Thymus (tissue), 11 donors: ENCODE measurements at regions not wholly inside any gene's neighbourhood (a gene's known extent, or its start where the extent isn't known, plus 50 kb on each side); places are given as distances from the start of the nearest gene placed in this dataset.

Experiments
- DNase-seq, 9 donors: peaks; one replicate each; pipeline ENCODE4 v3.0.0-alpha.2; 2013; ENCODE audit warnings: low spot score in 9 of 9, low read depth in 6 of 9, missing footprints in 1 of 9
- H3K27ac ChIP-seq, 2 donors: one replicate each; pipeline ENCODE4 v1.5.1; 2013; ENCODE audit warnings: control low read depth in 1 of 2, low read depth in 1 of 2, low read length in 1 of 2, mild to moderate bottlenecking in 1 of 2, moderate library complexity in 1 of 2
- H3K27me3 ChIP-seq, 2 donors: one replicate each; pipeline ENCODE4 v1.5.1; 2013; ENCODE audit warnings: low read length in 1 of 2; ENCODE audit not compliant: control insufficient read depth in 2 of 2, insufficient read depth in 1 of 2
- H3K36me3 ChIP-seq, 2 donors: one replicate each; pipeline ENCODE4 v1.5.1; 2013; ENCODE audit warnings: low read length in 1 of 2, mild to moderate bottlenecking in 1 of 2, moderate library complexity in 1 of 2; ENCODE audit not compliant: control insufficient read depth in 2 of 2, insufficient read depth in 2 of 2
- H3K4me1 ChIP-seq, 2 donors: one replicate each; pipeline ENCODE4 v1.5.1; 2013; ENCODE audit warnings: low read length in 2 of 2; ENCODE audit not compliant: control insufficient read depth in 2 of 2, insufficient read depth in 2 of 2
- H3K4me3 ChIP-seq, 2 donors: one replicate each; pipeline ENCODE4 v1.5.1; 2013; ENCODE audit warnings: low read length in 2 of 2, control low read depth in 1 of 2, mild to moderate bottlenecking in 1 of 2
- H3K9me3 ChIP-seq, 2 donors: one replicate each; pipeline ENCODE4 v1.5.1; 2013; ENCODE audit warnings: low read length in 1 of 2, mild to moderate bottlenecking in 1 of 2; ENCODE audit not compliant: control insufficient read depth in 2 of 2, insufficient read depth in 1 of 2
- WGBS: extraction: QIAGEN DNeasy Blood & Tissue Kit; methylation state at CpG from one replicate; pipeline ENCODE4 v1.1.7; 2013; 5-methylcytosine and 5-hydroxymethylcytosine counted together
- donor health status: healthy.

DNA sequence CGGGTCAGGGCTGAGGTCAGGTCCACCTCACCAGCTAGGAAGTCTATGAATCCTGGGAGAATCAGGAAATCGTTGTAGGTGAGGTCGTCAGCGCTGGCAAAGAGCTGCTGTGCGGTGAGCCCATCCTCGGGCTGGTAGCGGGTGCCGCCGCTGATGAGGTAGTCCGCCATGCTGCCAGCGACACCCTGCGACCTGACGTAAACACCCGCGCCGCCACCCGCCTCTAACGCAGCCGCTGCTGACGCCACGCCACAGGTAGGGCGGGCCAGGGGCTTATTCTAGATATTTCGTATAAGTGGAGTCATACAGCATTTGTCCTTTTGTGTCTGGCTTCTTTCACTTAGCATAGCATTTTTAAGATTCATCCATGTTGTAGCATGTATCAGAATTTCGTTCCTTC, 220.2 kb upstream of the ATP6AP2 start:
- Histone ChIP-seq H3K27me3 (no peaks in the 10 kb centered on the region), H3K36me3 (no peaks in the 10 kb centered on the region), H3K4me1 (no peaks in the 10 kb centered on the region), H3K9me3 (peaks cover 0 to 7% of the 10 kb centered on the region in 2 donors), H3K27ac (no peak overlapping the region), H3K4me3 (no peak overlapping the region)
- WGBS: 96% methylated on average over 24 of the region's 24 CpGs
- no peak for DNase-seq

DNA sequence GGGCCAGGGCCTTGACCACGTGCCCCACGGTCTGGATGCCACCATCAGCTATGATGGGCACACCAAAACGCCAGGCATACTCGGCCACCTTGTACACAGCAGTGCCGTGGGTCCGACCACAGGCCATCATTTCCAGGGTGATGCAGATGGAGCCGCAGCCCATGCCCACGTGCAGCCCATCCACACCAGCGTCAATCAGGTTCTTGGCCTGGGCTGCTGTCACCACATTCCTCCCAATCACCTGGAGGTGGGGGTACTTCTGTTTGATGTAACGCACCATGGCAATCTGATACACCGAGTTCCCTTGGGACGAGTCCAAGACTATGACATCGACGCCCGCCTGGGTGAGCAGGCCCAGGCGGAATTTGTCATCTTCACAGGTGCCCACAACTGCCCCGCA, 221.2 kb upstream of the ATP6AP2 start:
- H3K36me3 ChIP-seq: no peaks in the 10 kb centered on the region
- peaks cover 0 to 7% of the 10 kb centered on the region in 2 donors for H3K9me3 ChIP-seq
- DNase-seq: no peak
- no peaks in the 10 kb centered on the region for H3K27me3 ChIP-seq
- H3K4me3 ChIP-seq: no peak overlapping the region
- H3K4me1 ChIP-seq: no peaks in the 10 kb centered on the region
- no peak overlapping the region for H3K27ac ChIP-seq
- WGBS: 96% methylated on average over 17 of the region's 17 CpGs

DNA sequence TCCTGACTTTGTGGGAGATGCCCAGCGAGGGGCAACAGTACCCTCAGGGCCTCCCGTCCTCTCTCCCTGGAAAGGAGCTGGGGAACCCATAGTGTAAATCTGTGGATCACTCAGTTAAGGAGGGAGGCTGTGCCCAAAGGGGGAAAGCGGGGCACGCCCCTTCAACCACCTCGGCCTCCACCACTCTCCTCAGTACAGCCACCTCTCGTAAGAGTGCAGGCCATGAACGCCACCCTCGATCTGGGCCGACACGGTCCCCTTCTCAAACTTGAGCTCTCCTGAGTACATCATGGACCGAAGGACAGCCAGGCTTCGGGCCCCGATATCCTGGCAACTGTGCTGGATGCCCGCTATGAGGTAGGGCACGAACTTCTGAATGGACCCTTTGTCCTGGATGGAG, 221.8 kb upstream of the ATP6AP2 start:
- no peak overlapping the region for H3K27ac ChIP-seq
- H3K4me3 ChIP-seq: no peak overlapping the region
- no peak for DNase-seq
- no peaks in the 10 kb centered on the region for H3K36me3 ChIP-seq
- 97% methylated on average over 15 of the region's 15 CpGs for WGBS
- H3K9me3 ChIP-seq: peaks cover 0 to 7% of the 10 kb centered on the region in 2 donors
- no peaks in the 10 kb centered on the region for H3K4me1 ChIP-seq
- no peaks in the 10 kb centered on the region for H3K27me3 ChIP-seq

GRCh38 chrX:40349251-40349650, 231.5 kb upstream of the ATP6AP2 start:
- H3K4me3 ChIP-seq: no peak overlapping the region
- H3K27ac ChIP-seq: no peak overlapping the region
- peaks cover 0 to 6% of the 10 kb centered on the region in 2 donors for H3K9me3 ChIP-seq
- no peaks in the 10 kb centered on the region for H3K27me3 ChIP-seq
- 98% methylated on average over 2 of the region's 2 CpGs for WGBS
- H3K36me3 ChIP-seq: no peaks in the 10 kb centered on the region
- H3K4me1 ChIP-seq: no peaks in the 10 kb centered on the region
- no peak for DNase-seq

DNA sequence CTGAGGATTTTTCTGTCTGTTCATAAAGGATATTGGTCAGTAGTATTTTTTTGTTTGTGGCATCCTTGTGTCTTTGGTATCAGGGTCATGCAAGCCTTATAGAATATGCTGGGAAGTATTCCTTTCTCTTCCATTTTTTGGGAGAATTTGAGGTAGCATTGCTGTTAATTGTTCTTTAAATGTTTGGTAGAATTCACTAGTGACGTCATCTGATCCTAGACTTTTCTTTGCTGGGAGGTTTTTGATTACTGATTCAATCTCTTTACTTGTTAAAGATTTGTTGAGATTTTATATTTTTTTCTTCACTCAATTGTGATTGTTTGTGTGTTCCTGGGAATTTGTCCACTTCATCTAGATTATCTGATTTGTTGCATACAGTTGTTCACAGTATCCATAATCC, 234.4 kb upstream of the ATP6AP2 start:
- H3K27me3 ChIP-seq: no peaks in the 10 kb centered on the region
- peaks cover 0 to 16% of the 10 kb centered on the region in 2 donors for H3K9me3 ChIP-seq
- 91% methylated on average over 1 of the region's 1 CpG for WGBS
- no peaks in the 10 kb centered on the region for H3K36me3 ChIP-seq
- DNase-seq: no peak
- no peaks in the 10 kb centered on the region for H3K4me1 ChIP-seq
- H3K4me3 ChIP-seq: no peak overlapping the region
- H3K27ac ChIP-seq: no peak overlapping the region

GRCh38 chrX:40343319-40343718, 237.5 kb upstream of the ATP6AP2 start:
- no peaks in the 10 kb centered on the region for H3K4me1 ChIP-seq
- over 99% methylated on average over 12 of the region's 12 CpGs for WGBS
- no peaks in the 10 kb centered on the region for H3K36me3 ChIP-seq
- DNase-seq: no peak
- peaks cover 0 to 16% of the 10 kb centered on the region in 2 donors for H3K9me3 ChIP-seq
- H3K27ac ChIP-seq: no peak overlapping the region
- no peak overlapping the region for H3K4me3 ChIP-seq
- H3K27me3 ChIP-seq: no peaks in the 10 kb centered on the region

GRCh38 chrX:40340116-40340515, 240.7 kb upstream of the ATP6AP2 start:
- Histone ChIP-seq H3K27ac (no peak overlapping the region), H3K27me3 (no peaks in the 10 kb centered on the region), H3K9me3 (peaks cover 0 to 16% of the 10 kb centered on the region in 2 donors), H3K4me1 (no peaks in the 10 kb centered on the region), H3K4me3 (no peak overlapping the region), H3K36me3 (no peaks in the 10 kb centered on the region)
- no peak for DNase-seq
- 96% methylated on average over 1 of the region's 1 CpG for WGBS

DNA sequence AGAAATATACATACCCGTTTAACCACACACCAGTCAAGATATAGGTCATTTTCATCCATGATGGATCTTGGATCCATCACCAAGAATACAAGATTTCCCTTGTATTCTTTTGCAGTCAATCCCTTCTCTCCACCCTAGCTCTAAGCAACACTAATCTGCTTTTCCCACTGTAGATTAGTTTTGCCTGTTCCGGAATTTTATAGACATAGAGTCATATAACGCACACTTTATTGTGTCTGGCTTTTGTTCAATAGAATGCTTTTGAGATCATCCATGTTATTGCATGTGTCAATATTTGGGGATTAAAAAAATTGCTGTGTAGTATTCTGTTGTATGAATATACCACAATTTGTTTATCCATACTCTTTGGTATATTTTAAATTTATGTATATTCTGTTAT, 235.6 kb upstream of the BCOR start:
- Histone ChIP-seq H3K9me3 (no peaks in the 10 kb centered on the region), H3K36me3 (no peaks in the 10 kb centered on the region), H3K27ac (no peak overlapping the region), H3K4me1 (no peaks in the 10 kb centered on the region), H3K4me3 (no peak overlapping the region), H3K27me3 (no peaks in the 10 kb centered on the region)
- WGBS: 96% methylated on average over 3 of the region's 3 CpGs
- DNase-seq: no peak

- Histone ChIP-seq H3K4me3 (no peak overlapping the region), H3K4me1 (no peaks in the 10 kb centered on the region)
- WGBS: 60% methylated on average over 5 of the region's 5 CpGs
These were observed 234.0 kb upstream of the BCOR start for GRCh38 chrX:40331762-40332161.

DNA sequence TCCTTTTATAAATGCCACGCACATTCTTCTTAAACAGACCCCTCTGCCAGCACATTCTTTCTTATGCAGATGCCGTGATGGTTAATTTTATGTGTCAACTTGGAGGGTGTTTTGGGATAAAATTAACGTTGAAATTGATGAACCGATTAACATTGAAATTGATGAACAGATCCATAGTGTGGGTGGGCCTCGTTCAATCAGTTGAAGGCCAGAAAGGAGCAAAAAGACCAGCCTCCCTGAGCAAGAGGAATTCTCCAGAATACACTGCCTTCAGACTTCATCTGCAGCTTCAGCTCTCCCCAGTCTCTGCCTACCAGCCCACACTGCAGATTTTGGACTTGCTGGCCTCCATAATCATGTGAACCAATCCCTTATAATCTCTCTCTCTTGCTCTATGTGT, 233.6 kb upstream of the BCOR start:
- Histone ChIP-seq H3K4me3 (no peak overlapping the region), H3K36me3 (no peaks in the 10 kb centered on the region), H3K27me3 (no peaks in the 10 kb centered on the region), H3K27ac (no peak overlapping the region), H3K4me1 (no peaks in the 10 kb centered on the region), H3K9me3 (no peaks in the 10 kb centered on the region)
- WGBS: 96% methylated on average over 5 of the region's 5 CpGs
- DNase-seq: no peak

More at GRCh38 chrX:40331762-40332161, 234.0 kb upstream of the BCOR start:
- no peak overlapping the region for H3K27ac ChIP-seq
- no peaks in the 10 kb centered on the region for H3K36me3 ChIP-seq
- H3K27me3 ChIP-seq: no peaks in the 10 kb centered on the region
- no peaks in the 10 kb centered on the region for H3K9me3 ChIP-seq
- DNase-seq: no peak
